ENCODE measurements at regions not wholly inside any gene's neighbourhood (a gene's known extent, or its start where the extent isn't known, plus 50 kb on each side); places are given as distances from the start of the nearest gene placed in this dataset.

DNA sequence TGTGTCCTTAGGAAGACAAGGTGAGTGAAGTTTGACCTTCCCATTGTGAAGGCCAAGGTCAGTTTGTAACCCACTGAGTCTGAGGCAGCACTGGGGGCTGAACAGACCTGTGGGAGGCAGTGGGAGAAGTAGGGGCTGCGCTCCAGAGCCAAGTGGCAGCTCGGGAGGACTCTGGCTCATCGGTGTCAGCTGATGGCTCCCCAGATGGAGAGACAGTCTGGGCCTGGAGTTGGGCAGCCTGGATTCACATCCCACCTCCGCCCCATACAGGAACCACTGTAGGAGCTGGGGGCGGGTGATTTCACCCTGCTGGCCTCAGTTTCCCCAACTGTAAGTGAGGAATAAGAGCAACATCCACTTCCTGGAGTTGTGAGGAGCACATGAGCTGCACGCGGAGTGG lies 128.4 kb downstream of the FOXL1 start:
- DNase-seq (ENCODE audit: extremely low read depth, insufficient read length), result no peak
- TF ChIP-seq, protein P1, sequence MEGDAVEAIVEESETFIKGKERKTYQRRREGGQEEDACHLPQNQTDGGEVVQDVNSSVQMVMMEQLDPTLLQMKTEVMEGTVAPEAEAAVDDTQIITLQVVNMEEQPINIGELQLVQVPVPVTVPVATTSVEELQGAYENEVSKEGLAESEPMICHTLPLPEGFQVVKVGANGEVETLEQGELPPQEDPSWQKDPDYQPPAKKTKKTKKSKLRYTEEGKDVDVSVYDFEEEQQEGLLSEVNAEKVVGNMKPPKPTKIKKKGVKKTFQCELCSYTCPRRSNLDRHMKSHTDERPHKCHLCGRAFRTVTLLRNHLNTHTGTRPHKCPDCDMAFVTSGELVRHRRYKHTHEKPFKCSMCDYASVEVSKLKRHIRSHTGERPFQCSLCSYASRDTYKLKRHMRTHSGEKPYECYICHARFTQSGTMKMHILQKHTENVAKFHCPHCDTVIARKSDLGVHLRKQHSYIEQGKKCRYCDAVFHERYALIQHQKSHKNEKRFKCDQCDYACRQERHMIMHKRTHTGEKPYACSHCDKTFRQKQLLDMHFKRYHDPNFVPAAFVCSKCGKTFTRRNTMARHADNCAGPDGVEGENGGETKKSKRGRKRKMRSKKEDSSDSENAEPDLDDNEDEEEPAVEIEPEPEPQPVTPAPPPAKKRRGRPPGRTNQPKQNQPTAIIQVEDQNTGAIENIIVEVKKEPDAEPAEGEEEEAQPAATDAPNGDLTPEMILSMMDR (IDR thresholded peaks at IDR 0.05; ENCODE audit: insufficient read depth, low read length, poor library complexity, severe bottlenecking), result no peak
- Histone ChIP-seq H3K36me3 (ENCODE audit: control insufficient read depth, insufficient read depth, low read length) (no peaks in the 10 kb centered on the region), H3K4me3 (replicated peaks; ENCODE audit: low read depth, low read length) (no peak overlapping the region), H3K27me3 (replicated peaks; ENCODE audit: control insufficient read depth, insufficient read depth, low read length) (no peaks in the 10 kb centered on the region)

DNA sequence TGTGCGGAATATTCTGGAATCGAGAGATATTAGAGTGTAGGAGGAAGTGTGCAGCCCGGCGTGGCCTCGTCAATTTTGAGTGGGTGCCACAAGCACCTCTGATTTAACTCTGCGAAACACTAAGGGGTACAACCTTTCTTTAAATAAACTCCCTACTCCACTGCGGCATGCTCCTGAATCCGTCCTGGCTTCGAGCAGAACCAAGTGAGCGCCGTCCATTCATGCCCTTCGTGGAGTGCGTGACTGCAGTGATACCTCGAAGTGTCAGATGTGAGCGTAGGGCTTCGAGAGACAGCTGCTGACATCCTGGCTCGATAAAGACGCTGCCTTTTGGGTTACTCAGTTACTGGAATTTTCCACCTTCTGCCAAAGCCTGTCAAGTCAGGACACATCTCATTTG lies 128.8 kb downstream of the FOXL1 start:
- no peaks in the 10 kb centered on the region for H3K36me3 ChIP-seq (ENCODE audit: control insufficient read depth, insufficient read depth, low read length)
- TF ChIP-seq, protein P1 (IDR thresholded peaks at IDR 0.05; ENCODE audit: insufficient read depth, low read length, poor library complexity, severe bottlenecking), result no peak
- H3K27me3 ChIP-seq (replicated peaks; ENCODE audit: control insufficient read depth, insufficient read depth, low read length), result no peaks in the 10 kb centered on the region
- H3K4me3 ChIP-seq (replicated peaks; ENCODE audit: low read depth, low read length), result no peak overlapping the region
- no peak for DNase-seq (ENCODE audit: extremely low read depth, insufficient read length)

DNA sequence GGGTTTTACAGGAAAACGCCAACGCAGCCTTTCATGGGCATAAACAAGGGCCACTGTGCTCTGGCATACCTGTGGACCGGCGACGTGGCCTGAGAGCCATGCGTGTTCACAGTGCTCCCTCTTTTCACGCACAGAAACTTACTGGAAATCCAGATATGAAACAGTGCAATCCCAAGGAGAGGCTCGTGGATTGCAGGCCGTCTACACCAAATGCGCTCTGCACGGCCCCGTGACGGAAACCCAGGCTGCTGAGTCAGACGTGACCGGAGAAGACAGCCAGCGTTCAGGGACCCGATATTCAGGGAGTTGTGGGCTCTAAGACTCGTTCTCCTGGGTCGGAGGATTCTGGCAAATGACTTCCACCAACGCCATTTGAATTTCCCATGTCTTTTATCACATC lies 129.2 kb downstream of the FOXL1 start:
- TF ChIP-seq, protein P1 (IDR thresholded peaks at IDR 0.05; ENCODE audit: insufficient read depth, low read length, poor library complexity, severe bottlenecking), result no peak
- DNase-seq (ENCODE audit: extremely low read depth, insufficient read length), result no peak
- no peak overlapping the region for H3K4me3 ChIP-seq (replicated peaks; ENCODE audit: low read depth, low read length)
- no peaks in the 10 kb centered on the region for H3K27me3 ChIP-seq (replicated peaks; ENCODE audit: control insufficient read depth, insufficient read depth, low read length)
- no peaks in the 10 kb centered on the region for H3K36me3 ChIP-seq (ENCODE audit: control insufficient read depth, insufficient read depth, low read length)

DNA sequence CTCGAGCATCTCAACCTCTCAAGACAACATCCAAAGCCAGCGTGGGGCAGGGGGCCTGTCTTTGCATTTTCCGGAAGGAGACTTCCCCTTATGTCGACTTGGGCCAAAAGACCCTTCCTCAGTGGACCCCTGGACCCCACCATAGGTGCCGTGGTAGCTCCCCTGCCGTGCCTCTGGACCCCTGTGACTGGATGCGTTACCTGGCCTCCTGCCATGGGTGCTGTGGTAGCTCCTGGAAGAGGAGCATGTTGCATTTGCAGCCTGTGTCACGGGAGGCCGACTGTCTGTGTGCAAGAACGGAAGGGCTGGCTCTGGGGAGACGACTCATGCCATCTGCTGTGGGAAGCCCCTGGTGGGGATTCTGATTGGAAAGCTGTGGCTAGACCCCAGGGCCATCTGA lies 130.1 kb downstream of the FOXL1 start:
- Histone ChIP-seq H3K27me3 (replicated peaks; ENCODE audit: control insufficient read depth, insufficient read depth, low read length) (no peaks in the 10 kb centered on the region), H3K36me3 (ENCODE audit: control insufficient read depth, insufficient read depth, low read length) (no peaks in the 10 kb centered on the region), H3K4me3 (replicated peaks; ENCODE audit: low read depth, low read length) (no peak overlapping the region)
- TF ChIP-seq, protein P1 (IDR thresholded peaks at IDR 0.05; ENCODE audit: insufficient read depth, low read length, poor library complexity, severe bottlenecking), result no peak
- no peak for DNase-seq (ENCODE audit: extremely low read depth, insufficient read length)

DNA sequence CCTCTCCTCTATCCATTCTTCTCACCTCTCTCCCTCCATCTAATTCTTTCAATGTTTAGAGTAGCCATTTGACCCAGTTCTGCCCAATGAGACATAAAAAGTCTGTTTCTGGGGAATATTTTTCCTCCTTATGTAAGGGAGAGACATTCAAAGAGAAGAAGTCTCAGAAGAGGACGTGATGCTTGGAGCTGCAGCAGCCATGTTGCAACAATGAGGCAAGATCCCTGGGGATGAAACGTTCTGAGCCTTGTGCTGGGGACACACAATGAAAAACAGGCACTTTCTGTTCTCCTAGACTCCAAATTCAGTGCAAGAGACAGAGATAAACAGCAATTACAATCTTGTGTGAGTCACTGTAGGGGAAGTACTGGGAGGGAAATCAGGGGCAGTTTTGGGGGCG lies 130.8 kb downstream of the FOXL1 start:
- no peak for DNase-seq (ENCODE audit: extremely low read depth, insufficient read length)
- TF ChIP-seq, protein P1 (IDR thresholded peaks at IDR 0.05; ENCODE audit: insufficient read depth, low read length, poor library complexity, severe bottlenecking), result no peak
- Histone ChIP-seq H3K4me3 (replicated peaks; ENCODE audit: low read depth, low read length) (no peak overlapping the region), H3K36me3 (ENCODE audit: control insufficient read depth, insufficient read depth, low read length) (no peaks in the 10 kb centered on the region), H3K27me3 (replicated peaks; ENCODE audit: control insufficient read depth, insufficient read depth, low read length) (no peaks in the 10 kb centered on the region)

DNA sequence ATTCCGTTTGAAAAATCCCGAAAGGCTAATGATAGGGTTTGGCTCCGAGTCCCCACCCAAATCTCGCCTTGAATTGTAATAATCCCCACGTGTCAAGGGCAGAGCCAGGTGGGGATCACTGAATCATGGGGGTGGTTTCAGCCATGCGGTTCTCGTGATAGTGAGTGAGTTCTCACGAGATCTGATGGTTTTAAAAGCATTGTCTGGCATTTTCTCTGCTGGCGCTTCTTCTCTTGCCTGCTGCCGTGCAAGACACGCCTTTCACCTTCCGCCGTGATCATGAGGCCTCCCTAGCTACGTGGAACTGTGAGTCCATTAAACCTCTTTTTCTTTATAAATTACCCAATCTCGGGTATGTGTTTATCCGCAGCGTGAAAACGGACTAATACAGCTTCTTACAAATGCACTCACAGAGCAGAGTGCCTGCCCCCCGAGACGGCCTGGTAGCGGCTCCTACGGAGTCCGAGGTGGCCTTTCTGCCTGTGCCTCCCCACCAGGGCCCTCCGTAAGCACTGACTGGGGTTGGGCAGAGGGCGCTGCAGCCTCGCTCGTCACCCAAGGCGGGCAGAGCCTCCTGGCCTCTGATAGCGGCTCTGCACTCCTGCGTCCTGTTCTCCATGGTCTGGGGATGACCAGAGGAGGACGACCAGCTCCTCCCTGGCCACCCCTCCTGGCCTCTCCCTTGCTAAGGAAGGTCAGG lies 131.7 kb downstream of the FOXL1 start:
- TF ChIP-seq, protein P1 (IDR thresholded peaks at IDR 0.05; ENCODE audit: insufficient read depth, low read length, poor library complexity, severe bottlenecking), result no peak
- Histone ChIP-seq H3K4me3 (replicated peaks; ENCODE audit: low read depth, low read length) (no peak overlapping the region), H3K36me3 (ENCODE audit: control insufficient read depth, insufficient read depth, low read length) (no peaks in the 10 kb centered on the region), H3K27me3 (replicated peaks; ENCODE audit: control insufficient read depth, insufficient read depth, low read length) (no peaks in the 10 kb centered on the region)
- no peak for DNase-seq (ENCODE audit: extremely low read depth, insufficient read length)

Data from GM06990 (cell line).